Adrenal gland (tissue), 9 donors: ENCODE measurements at regions not wholly inside any gene's neighbourhood (a gene's known extent, or its start where the extent isn't known, plus 50 kb on each side); places are given as distances from the start of the nearest gene placed in this dataset.
A peak's percentile ranks its signal among the peaks of the same experiment; 100 is the strongest.
"Not testable (repeated sequence)": the region's sequence is repeated elsewhere in the genome, so short reads cannot be mapped to it uniquely, and the experiment has no call there.

ENCODE experiments used
- DNase-seq, 7 donors: peaks; one replicate each; pipeline ENCODE4 v3.0.0-alpha.2; 2019 to 2020
- H3K27ac ChIP-seq, 5 donors: fragments of 200-600 bp; sonication (generic) in 4 of 5; 1 replicate in 3 of 5; 2 replicates in 2 of 5; pipeline versions ENCODE4 v1.5.1 to v1.8.0; 2016 to 2020; ENCODE audit warnings: mild to moderate bottlenecking in 1 of 5
- H3K27me3 ChIP-seq: fragments of 200-600 bp; 2 replicates; pipeline ENCODE4 v1.8.0; 2021
- H3K36me3 ChIP-seq, 2 donors: fragments of 200-600 bp; replicated peaks in 1 of 2; 1 replicate in 1 of 2; 2 replicates in 1 of 2; pipeline versions ENCODE4 v1.5.1 to v1.8.0; 2018 to 2022
- H3K4me1 ChIP-seq, 2 donors: fragments of 200-600 bp; replicated peaks in 1 of 2; 1 replicate in 1 of 2; 2 replicates in 1 of 2; pipeline versions ENCODE4 v1.5.1 to v1.8.0; 2018 to 2021
- H3K4me3 ChIP-seq, 4 donors: fragments of 200-600 bp; sonication (generic) in 3 of 4; one replicate each; pipeline ENCODE4 v1.5.1; 2016 to 2018
- H3K9me3 ChIP-seq, 3 donors: fragments of 200-600 bp; sonication (generic) in 1 of 3; replicated peaks in 1 of 3; 1 replicate in 2 of 3; 2 replicates in 1 of 3; pipeline versions ENCODE4 v1.5.1 to v1.8.0; 2016 to 2021
- POLR2A ChIP-seq, 2 donors: fragments of 450-650 bp; IDR thresholded peaks; one replicate each; pipeline ENCODE4 v1.6.1; 2017; ENCODE audit warnings: antibody characterized with exemption in 2 of 2, mild to moderate bottlenecking in 2 of 2, moderate library complexity in 1 of 2
- WGBS, 4 donors: extraction: QIAGEN DNeasy Blood & Tissue Kit in 2 of 4; methylation state at CpG; one replicate each; pipeline versions ENCODE4 v1.1.5 to v1.1.7; 2013 to 2017; 5-methylcytosine and 5-hydroxymethylcytosine counted together
- intact Hi-C, 2 donors: fragments of 100-400 bp; cut with DNase I; formaldehyde crosslinking; loops; one replicate each; pipeline versions ENCODE4 v1.14.1 to v1.15.0; 2022 to 2023
- TF ChIP-seq, protein P1 (sequence below), 6 experiments: fragments of 450-650 bp in 4 of 6; fragments of 200-600 bp in 2 of 6; sonication (generic) in 1 of 6; IDR thresholded peaks; 1 replicate in 5 of 6; 2 replicates in 1 of 6; pipeline versions ENCODE4 v1.5.1 to v1.8.0; 2016 to 2021; ENCODE audit warnings: antibody characterized with exemption in 6 of 6, mild to moderate bottlenecking in 2 of 6, moderate library complexity in 1 of 6
- donor health status: healthy with polysubstance abuse.
- donor health status: Bipolar disorder and iron deficiency.
- donor health status: DM: yes; HTN: yes; CAD: no.
- donor health status: DM: no; HTN: no; CAD: no.
- donor health status: DM: no; HTN: no; CAD: no.

DNA sequence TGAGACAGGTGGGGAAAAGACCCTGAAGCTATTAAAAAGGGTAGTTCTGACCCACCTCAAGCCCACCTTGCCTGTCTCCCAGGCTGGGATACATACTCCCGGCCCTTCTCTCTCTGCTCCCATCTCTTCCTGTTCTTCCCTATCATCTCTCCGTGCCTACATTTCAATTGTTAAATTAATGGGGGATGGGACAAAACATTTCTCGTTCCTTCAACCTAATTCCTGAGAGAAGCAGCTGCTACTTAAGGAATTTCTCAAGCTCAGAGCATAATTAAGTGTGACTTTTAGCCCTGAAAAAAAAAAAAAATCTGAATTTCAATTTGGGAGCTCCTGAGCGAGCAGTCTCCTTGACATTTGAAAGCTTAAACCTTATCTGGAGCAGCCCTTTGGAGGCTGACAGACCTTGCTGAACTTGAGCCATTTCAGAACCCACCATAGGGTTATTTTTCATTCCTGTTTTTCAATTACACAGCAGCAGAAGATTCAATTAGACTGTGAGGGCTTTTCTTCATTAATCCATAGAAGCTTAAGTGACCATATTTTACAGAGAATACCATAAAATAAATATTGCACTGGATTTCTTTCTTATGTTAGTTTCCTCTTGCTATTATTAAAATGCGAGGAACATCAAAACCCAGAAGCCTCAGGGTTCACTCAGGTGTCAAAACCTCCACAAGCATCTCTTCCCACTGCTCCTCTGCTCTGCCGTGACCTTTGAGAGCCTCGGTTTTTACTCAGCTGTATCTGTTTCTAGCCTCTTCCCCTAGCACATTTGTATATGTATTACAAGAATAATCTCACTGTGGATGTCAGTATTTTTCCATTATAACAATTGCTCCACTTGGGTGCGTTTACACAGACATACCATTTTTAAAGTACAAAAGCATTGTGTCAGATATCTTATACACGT, 125.7 kb downstream of the B3GNT2 start:
- TF ChIP-seq, protein P1, sequence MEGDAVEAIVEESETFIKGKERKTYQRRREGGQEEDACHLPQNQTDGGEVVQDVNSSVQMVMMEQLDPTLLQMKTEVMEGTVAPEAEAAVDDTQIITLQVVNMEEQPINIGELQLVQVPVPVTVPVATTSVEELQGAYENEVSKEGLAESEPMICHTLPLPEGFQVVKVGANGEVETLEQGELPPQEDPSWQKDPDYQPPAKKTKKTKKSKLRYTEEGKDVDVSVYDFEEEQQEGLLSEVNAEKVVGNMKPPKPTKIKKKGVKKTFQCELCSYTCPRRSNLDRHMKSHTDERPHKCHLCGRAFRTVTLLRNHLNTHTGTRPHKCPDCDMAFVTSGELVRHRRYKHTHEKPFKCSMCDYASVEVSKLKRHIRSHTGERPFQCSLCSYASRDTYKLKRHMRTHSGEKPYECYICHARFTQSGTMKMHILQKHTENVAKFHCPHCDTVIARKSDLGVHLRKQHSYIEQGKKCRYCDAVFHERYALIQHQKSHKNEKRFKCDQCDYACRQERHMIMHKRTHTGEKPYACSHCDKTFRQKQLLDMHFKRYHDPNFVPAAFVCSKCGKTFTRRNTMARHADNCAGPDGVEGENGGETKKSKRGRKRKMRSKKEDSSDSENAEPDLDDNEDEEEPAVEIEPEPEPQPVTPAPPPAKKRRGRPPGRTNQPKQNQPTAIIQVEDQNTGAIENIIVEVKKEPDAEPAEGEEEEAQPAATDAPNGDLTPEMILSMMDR (IDR thresholded peaks at IDR 0.05): no peak
- no peak for TF ChIP-seq POLR2A (IDR thresholded peaks at IDR 0.05)
- WGBS, 4 donors: 36 to 46% (median 40%) methylated on average over 9 of the region's 9 CpGs
- no peak for DNase-seq

DNA sequence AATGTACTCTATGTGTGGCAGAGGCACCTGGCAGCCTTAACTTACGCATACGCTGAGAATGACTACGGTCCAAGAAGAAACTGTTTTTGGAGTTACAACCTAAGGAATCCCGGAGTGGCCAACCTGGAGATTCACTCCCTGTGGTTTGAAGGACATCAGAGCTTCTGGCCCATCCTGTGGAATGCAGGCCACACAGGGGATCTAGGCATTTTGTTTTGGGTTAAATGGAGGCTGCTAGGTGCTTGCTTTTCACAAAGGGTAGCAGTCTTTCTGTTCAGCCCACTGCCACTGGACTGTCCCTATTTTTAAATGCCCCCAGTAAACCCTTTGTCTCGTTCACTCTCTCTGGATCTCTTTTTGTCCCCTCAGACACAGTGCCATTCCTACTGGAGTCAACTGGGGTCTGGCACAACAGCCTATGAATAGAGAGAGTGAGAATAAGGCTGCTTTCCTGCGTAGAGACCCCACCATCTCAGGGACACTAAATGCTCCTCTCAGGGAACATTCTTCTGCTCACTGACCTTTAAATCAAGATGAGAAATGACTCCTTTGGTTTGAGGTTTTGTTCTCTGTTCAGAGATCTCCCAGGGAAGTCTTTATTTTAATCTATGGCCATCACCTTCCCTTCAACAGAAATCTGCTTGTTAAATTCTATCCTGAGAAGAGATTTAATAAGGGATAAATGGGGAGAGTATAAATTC, 124.9 kb downstream of the B3GNT2 start:
- Histone ChIP-seq H3K27me3 (no peaks in the 10 kb centered on the region), H3K4me3 (no peak overlapping the region), H3K4me1 (peaks cover 14 to 28% of the 10 kb centered on the region in 2 donors), H3K36me3 (no peaks in the 10 kb centered on the region), H3K27ac (peak overlapping the region in 3 of 5 donors; percentile 44 to 77 (median 66)), H3K9me3 (no peaks in the 10 kb centered on the region)
- 68 to 87% (median 78%) methylated on average over 6 of the region's 6 CpGs for WGBS, 4 donors
- TF ChIP-seq, protein P1 (IDR thresholded peaks at IDR 0.05): no peak
- no peak for TF ChIP-seq POLR2A (IDR thresholded peaks at IDR 0.05)
- DNase-seq: no peak
- intact Hi-C loops: no loop called here

More for the DNA sequence above, 125.7 kb downstream of the B3GNT2 start:
- no peaks in the 10 kb centered on the region for H3K36me3 ChIP-seq
- intact Hi-C loops: no loop called here
- H3K4me3 ChIP-seq: no peak overlapping the region
- H3K27me3 ChIP-seq: no peaks in the 10 kb centered on the region
- peak overlapping the region in 3 of 5 donors; percentile 44 to 77 (median 66) for H3K27ac ChIP-seq
- peaks cover 14 to 28% of the 10 kb centered on the region in 2 donors for H3K4me1 ChIP-seq
- H3K9me3 ChIP-seq: no peaks in the 10 kb centered on the region

DNA sequence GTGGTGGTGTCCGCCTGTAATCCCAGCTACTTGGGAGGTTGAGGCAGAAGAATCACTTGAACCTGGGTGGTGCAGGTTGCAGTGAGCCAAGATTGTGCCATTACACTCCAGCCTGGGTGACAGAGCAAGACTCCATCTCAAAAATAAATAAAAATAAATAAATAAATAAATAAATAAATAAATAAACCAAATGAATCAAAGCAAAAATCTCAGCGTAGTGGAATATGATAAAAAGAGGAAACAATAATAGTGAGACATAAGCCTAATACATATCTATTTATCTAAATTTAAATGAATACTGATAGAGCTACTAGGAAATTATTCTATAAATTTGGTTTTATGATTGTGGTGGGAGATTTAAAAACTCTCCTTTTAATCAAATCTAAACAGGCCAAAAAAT, 124.2 kb downstream of the B3GNT2 start:
- intact Hi-C loops, DNase-seq, H3K36me3 ChIP-seq, H3K9me3 ChIP-seq, H3K4me3 ChIP-seq, H3K27me3 ChIP-seq: not testable (repeated sequence)
- WGBS, 4 donors: 92 to 100% (median 95%) methylated on average over 2 of the region's 2 CpGs
- H3K27ac ChIP-seq: peak overlapping the region in 2 of 5 donors; percentile 44 to 77
- H3K4me1 ChIP-seq: peaks cover 14 to 28% of the 10 kb centered on the region in 2 donors

DNA sequence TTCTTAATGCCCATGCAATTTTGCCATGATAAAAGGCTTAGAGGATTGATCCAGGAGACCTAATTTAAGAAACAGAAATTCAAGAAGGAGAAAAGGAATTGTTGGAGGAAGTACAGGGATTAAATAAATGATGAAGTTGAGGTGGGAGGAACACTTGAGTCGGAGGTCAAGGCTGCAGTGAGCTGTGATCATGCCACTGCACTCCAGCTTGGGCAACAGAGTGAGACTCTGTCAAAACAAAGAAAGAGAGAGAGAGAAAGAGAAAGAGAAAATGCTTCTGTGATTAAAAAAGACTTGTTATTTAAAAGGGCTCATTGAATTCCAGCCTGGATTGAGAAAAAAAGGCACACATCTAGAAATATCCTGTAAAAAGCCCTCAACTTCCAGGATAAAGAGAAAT, 123.2 kb downstream of the B3GNT2 start:
- TF ChIP-seq, protein P1 (IDR thresholded peaks at IDR 0.05): no peak
- TF ChIP-seq POLR2A (IDR thresholded peaks at IDR 0.05): no peak
- no peaks in the 10 kb centered on the region for H3K36me3 ChIP-seq
- WGBS, 4 donors: 10 to 26% (median 24%) methylated on average over 1 of the region's 1 CpG
- H3K4me3 ChIP-seq: no peak overlapping the region
- intact Hi-C loops: no loop called here
- H3K9me3 ChIP-seq: no peaks in the 10 kb centered on the region
- H3K27me3 ChIP-seq: no peaks in the 10 kb centered on the region
- peak in 5 of 7 donors; percentile 55 to 71 (median 68) for DNase-seq
- H3K4me1 ChIP-seq: peaks cover 14 to 28% of the 10 kb centered on the region in 2 donors
- H3K27ac ChIP-seq: peak overlapping the region in 4 of 5 donors; percentile 11 to 82 (median 71)
